Midbrain (tissue), 1 donor: ENCODE measurements at regions not wholly inside any gene's neighbourhood (a gene's known extent, or its start where the extent isn't known, plus 50 kb on each side); places are given as distances from the start of the nearest gene placed in this dataset.
A peak's percentile ranks its signal among the peaks of the same experiment; 100 is the strongest.

Experiments used
- DNase-seq: peaks from one replicate; lab custom pipeline; 2025; lab: John Stamatoyannopoulos, UW

DNA sequence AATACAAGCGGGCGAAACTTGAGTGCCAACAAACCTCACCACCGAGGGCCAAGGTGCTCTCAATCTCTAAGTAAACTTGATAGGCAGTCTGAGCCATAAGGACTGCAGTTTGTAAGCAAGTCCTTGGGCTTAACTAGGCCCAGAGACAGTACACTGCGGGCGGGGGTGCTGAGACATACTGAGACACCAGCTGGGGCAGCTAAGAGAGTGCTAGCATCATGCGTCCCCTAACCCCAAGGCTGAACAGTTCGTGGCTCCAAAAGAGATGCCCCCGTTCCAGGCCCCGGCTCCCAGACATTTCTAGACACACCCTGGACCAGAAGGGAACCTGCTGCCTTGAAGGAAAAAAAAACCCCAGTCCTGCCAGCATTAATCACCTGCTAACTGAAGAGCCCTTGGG is 126.8 kb upstream of the PRDX4 start:
- DNase-seq = no peak

DNA sequence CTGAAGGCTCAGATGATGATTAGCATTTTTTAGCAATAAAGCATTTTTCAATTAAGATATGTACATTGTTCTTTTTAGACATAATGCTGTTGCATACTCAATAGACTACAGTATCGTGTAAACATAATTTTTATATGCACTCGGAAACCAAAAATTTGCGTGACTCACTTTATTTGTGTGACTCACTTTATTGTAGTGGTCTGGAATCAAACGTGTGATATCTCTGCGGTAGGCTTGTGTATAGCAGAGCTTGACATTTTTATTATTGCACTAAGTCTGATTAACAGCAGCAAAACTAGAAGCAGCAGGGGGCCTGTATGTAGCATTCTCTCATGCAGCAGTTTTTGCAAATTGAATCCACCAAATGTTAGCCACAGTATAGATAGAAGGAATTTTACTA is 119.1 kb upstream of the PRDX4 start:
- DNase-seq = no peak

DNA sequence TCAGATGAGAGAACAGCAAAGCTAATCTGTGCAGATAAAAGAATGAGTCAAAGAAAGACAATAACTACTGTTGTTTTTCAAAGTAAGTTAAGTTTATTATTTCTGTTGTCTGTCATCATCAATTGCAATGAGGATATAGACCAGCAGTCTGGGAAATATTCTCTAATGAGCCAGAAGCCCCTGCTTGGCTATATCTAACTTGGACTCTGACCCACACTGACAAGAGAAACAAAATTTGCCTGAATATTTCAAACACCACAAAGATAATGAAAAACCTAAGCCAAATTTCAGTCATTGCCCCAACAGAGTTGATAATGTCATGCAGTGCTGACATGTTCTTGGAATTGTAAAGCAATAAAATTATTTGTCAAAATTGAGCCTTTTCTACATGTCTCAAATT is 115.0 kb upstream of the PRDX4 start:
- no peak for DNase-seq

DNA sequence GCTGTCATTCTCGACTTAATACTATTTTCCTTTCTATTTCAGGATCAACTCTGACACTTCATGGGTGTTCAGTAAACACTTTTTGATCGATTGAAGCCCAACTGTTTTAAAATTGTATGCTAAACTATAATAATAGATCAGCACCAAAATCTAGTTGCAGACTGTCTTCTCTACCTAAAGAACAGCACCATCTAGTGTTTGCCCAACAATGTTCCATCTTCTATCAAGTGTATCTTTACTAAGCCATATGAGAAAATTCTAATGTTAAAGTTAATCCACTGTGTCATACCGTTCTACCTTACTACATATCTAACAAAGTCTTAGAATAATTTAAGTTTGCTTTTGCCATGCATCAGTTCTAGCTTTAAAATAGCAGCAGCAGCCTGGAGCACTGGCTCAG is 113.0 kb upstream of the PRDX4 start:
- peak; percentile 10 for DNase-seq

DNA sequence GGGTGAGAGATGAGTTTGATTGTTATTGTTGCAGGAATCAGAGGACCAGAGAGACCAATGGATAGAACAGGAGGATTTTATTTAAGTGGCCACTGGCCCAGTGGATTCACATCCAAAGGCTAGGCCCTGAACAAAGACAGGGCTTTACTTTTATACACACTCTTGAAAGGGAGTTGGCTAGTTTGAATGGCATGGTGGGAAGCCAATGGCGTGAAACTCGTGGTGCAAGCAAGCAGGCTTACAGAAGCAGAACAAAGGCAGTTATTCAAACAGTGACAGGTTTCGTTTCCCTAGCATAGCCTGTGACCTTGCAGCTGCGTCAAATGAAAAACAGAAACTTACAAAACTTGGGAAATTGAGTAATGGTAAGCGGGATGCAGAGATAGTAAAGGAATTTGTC is 110.2 kb upstream of the PRDX4 start:
- no peak for DNase-seq

DNA sequence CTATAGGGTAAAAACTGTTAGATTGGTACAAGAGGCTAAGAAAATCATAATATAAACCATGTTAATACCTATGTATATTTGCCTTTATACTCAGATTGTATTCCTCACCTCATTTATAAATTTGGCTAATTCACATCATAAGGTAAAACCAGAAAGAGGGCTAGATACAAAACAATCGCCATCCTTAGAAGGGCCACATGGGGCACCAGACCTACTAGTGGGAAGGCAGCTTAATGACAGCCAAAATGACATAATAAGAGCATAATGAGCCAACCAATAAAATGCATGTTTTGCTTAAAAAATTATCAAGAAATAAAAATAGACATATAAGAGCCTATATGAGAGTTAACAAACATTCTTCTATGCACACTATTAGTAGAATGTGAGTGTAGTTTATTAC is 107.3 kb upstream of the PRDX4 start:
- DNase-seq = no peak

DNA sequence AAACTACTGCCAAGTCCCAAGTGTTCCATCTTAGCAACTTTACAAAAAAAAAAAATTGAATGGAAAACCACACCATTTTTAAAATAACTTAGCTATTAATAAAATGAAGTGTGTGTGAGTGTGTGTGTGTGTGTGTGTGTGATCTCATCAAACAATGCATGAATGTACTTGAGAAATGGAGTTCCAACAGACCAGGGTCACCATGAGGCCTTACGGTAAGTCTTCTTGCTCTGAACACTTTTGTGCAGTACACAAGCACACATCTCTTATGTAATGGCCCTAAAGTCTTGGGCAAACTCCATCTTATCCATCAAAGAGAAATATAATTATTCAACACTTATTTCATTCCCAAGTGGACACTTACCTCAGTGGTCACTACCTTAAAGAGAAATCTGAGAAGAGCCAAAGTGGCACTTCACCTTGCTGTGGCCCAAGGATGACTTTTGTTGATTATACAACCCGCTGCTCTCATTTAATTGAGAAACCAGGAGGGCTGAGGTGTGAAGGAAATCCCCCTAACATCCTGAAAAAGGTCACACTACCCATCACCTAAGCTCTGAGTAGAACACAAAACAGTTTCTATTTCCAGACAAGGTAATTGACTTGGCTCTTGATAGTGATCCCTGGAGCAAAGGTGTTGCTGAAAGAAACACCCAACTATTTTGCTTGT is 96.5 kb upstream of the PRDX4 start:
- no peak for DNase-seq

DNA sequence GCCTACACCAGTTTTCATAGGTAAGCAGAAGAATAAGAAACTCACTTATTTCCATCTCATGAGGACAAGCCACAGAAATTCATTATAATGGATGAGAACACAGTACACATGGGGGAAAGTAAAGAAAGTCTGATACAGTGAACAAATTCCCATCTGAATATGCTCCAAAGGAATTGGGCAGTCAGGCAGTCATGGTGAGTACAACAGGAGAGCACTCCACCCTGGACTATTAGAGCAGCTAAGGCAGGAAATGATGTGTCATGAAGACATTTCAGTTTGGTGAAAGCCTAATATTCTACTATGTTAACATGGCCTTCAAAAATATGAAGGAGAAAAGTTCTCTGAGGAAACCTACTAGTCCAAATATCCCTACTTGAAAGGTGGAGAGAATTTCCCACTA is 92.0 kb upstream of the PRDX4 start:
- DNase-seq = no peak

DNA sequence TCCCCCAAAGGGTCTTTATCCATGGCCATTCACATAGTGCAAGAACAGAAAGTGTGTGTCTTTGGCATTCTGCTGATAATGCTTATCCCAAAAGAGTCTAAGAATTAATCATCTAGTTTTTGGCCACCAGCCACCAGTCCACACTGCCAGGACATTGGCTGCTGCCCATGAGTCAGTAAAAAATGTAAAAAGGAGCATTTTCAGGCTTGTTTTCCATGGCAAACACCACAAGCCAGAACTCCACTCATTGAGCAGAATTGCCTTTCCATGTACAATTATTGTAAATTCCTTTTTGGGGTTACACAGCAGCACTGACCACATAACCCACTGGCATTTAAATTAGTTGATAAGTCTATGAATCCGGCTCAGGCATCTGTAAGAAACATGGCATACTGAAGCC is 89.2 kb upstream of the PRDX4 start:
- no peak for DNase-seq

DNA sequence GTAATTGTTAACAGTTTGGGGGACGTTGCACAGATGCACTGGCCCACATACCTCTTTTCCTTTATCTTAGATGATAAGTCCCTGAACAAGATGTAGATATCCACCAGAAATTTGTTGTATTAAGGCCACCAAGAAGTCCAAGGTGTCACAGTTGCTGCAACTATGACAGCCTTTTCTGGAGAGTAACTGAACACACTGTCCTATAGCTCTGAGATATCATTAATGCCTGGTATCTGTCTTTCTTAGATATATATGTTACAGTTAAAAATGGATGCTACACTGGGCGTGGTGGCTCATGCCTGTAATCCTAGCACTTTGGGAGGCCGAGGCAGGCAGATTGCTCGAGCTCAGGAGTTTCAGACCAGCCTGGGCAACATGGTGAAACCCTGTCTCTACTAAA is 77.8 kb upstream of the PRDX4 start:
- no peak for DNase-seq

DNA sequence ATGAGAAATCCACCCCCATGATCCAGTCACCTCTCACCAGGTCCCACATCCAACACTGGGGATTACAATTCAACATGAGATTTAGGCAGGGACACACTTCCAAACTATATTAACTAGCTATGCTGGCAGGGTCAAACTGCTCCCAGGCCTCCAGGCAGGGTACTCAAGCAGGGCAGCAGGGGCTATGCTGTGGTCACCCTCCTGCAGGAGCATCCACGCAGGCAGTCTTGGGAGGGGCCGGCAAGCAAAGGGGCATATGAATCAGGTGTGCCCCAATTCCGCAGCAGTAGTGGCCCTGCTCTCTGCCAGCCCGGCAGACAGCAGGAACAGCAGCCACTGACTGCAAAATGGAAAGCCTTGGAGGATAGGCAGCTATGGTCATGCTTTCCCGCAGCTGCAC is 74.6 kb upstream of the PRDX4 start:
- DNase-seq = no peak

DNA sequence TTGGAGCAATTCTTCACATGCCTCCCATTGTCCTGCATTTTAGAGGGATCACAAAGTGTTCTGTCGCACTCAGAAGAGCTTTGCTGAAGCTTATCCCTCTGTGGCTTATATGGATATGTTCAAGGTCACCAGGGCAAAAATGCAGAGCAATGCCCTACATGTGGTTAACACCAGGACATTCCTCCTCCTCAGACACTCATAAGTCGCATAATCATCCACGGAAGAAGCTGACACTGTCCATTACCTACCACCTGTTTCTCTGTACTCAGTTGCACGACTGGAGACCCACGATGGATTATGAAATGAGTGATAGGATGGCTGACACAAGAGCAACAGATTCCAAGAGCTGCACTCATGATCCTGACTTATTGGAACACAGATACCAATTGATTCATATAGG is 68.7 kb upstream of the PRDX4 start:
- no peak for DNase-seq

DNA sequence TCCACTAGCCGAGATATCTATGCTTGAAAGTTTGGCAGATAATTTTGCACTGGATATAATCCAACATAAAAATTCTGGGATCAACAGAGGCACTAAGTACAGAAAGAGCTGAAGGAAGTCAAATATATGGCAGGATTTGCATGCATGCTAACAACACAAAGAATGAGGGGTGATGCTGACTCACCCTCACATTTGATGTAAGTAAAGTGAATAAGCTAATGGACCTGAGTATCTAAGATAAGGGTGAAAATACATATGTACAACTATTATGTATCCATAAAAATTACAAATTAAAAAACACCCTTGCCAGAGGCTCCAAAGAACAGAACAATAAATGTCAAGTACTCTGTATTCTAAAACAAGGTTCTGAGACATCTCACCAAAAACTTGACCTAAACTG is 63.8 kb upstream of the PRDX4 start:
- DNase-seq = no peak

DNA sequence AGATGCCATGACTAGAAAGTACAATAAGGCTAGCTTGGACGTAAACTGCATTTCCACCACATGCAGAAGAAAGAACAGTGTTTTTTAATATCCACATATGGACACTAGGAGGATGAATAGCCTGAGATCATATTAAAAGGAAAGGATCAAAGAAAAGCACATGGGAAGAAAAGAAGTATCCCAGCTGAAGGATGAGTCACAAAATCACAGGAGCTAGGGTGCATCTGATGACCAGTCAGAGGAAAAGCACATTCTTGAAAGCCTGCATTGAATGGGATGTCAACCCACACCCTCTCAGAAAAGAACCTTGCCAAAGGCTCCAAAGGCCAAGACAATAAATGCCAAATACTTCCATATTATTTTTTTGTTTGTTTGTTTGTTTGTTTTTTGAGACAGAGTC is 56.8 kb upstream of the PRDX4 start:
- no peak for DNase-seq

DNA sequence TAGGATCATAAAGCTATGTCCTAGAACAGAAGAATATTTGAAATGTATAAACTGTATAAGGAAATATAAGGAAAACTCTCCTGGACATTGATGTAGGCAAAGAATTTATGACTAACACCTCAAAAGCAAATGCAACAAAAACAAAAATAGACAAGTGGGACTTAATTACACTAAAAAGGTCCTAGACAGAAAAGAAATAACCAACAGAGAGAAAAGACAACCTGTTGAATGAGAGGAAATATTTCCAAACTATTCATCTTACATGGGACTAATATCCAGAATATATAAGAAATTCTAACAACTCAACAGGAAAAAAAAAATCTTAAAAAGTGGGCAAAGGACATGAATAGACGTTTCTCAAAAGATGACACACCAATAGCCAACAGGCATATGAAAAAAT is 54.4 kb upstream of the PRDX4 start:
- no peak for DNase-seq

DNA sequence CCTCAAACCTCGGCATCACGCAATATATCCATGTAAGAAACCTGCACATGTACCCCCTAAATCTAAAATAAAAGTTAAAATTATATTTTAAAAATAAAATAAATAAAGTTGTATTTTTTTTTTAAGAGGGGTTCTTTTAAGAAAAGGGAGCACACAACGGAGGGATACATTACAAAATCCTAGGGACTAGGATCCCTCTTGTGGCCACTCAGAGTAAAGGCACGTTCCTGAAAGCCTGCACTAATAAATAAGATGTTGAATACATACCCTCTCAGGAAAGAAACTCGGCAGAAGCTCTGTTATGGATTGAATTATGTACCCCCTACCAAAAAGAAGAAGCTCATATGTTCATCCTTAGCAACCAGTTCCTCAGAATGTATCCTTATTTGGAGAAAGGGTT is 50.9 kb upstream of the PRDX4 start:
- DNase-seq = peak; percentile 5
